ENCODE measurements at regions not wholly inside any gene's neighbourhood (a gene's known extent, or its start where the extent isn't known, plus 50 kb on each side); places are given as distances from the start of the nearest gene placed in this dataset.

GRCh38 chr10:130749911-130750310 is 561.6 kb downstream of the TCERG1L start:
- TF ChIP-seq CTCF (IDR thresholded peaks at IDR 0.05) (no peak), POLR2A (IDR thresholded peaks at IDR 0.05) (no peak)
